Fibroblast of the aortic adventitia (primary cell): ENCODE measurements at regions not wholly inside any gene's neighbourhood (a gene's known extent, or its start where the extent isn't known, plus 50 kb on each side); places are given as distances from the start of the nearest gene placed in this dataset.
"Not testable (repeated sequence)": the region's sequence is repeated elsewhere in the genome, so short reads cannot be mapped to it uniquely, and the experiment has no call there.

Source experiments
- DNase-seq: peaks from one replicate; pipeline ENCODE4 v3.0.0-alpha.2; 2010; ENCODE audit warnings: low read depth
- H3K4me3 ChIP-seq: 2 replicates; pipeline ENCODE4 v1.5.1; 2011; ENCODE audit warnings: low read depth, mild to moderate bottlenecking, control low read depth, low read length, moderate library complexity
- TF ChIP-seq, protein P1 (sequence below): IDR thresholded peaks from 2 replicates; pipeline ENCODE4 v1.5.1; 2011; ENCODE audit warnings: mild to moderate bottlenecking, low read length, control low read depth, inconsistent platforms; ENCODE audit not compliant: insufficient read depth

DNA sequence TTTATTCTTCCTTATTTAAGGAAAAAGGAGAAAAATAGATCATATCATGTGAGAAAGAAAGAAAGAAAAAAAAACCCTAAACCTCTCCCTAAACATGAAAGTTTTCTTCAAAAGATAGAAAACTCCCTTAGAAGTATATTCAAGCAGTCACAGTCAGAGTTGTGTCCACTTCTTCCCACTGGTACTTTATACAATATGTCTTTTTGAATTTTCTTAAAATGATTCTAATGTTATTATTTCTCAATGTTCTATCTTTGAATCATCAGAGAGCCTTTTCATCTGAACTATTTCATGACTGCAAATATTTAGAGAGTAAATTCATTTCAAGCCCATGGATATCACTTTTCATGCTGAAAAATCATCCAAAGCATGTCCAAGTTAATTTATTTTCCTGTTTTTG is 205.2 kb upstream of the SPOPL start:
- no peak for DNase-seq
- H3K4me3 ChIP-seq = no peak overlapping the region
- TF ChIP-seq, protein P1, sequence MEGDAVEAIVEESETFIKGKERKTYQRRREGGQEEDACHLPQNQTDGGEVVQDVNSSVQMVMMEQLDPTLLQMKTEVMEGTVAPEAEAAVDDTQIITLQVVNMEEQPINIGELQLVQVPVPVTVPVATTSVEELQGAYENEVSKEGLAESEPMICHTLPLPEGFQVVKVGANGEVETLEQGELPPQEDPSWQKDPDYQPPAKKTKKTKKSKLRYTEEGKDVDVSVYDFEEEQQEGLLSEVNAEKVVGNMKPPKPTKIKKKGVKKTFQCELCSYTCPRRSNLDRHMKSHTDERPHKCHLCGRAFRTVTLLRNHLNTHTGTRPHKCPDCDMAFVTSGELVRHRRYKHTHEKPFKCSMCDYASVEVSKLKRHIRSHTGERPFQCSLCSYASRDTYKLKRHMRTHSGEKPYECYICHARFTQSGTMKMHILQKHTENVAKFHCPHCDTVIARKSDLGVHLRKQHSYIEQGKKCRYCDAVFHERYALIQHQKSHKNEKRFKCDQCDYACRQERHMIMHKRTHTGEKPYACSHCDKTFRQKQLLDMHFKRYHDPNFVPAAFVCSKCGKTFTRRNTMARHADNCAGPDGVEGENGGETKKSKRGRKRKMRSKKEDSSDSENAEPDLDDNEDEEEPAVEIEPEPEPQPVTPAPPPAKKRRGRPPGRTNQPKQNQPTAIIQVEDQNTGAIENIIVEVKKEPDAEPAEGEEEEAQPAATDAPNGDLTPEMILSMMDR = no peak

DNA sequence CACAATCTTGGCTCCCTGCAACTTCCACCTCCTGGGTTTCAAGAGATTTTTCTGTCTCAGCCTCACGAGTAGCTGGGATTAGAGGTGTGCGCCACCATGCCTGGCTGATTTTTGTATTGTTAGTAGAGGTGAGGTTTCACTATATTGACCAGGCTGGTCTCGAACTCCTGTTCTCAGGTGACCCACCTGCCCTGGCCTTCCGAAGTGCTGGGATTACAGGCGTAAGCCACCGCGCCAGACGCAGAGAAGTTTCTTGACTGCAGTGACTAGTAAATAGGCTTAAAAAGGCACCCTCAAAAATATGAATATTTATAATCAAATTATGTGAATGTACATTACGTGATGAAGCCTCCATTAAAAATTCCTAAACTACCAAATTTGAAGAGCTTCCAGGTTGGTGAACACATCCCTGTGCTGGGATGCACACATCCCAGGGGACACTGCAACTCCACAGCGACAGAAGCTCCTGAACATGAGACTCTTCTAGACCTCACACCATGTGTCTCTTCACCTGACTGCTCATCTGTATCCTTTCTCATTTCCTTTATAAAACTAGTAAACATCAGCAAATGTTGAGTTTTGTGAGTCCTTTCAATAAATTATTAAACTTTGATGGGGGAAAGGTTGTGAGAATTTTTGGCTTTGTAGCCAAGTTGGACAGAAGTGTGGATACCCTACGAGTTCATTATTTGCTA is 203.3 kb upstream of the SPOPL start:
- TF ChIP-seq, protein P1 = no peak
- DNase-seq = no peak
- H3K4me3 ChIP-seq = no peak overlapping the region

DNA sequence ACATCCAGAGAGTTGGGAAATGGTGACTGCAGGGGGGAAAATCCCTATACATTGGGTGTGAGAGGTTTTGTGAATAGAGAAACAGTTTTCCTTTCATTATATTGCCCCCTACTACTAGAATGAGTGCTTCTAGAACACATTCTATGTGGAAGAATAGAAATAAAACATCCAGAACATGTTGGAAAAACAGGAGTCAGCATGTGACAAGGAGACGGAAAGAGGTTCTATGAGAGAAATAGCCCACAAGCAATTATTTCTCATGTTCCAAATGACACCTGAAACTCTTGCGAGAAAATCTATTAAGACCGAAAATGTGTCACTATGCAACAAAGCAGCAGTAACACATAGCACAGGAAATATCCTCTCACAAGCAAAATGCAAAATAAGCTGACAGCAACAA is 202.7 kb upstream of the SPOPL start:
- DNase-seq = no peak
- TF ChIP-seq, protein P1 = no peak
- H3K4me3 ChIP-seq = no peak overlapping the region

DNA sequence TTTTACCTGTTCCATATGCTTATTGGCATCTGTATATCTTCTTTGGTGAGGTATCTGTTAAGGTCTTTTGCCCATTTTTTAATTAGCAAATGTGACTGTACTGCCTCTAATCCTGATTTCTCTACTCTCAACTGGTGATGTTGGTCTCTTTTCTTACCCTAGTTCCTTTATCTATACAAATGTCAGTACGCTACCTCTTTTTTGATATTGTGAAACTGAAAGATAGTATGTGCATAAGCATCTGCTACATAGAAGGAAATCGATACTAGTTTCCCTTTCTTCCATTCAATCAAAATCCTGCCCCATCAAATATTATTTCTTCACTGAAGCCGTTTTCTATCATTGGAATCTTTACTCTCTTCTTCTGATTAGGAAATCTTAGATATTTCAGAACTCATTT is 194.9 kb upstream of the SPOPL start:
- TF ChIP-seq, protein P1 = no peak
- no peak overlapping the region for H3K4me3 ChIP-seq
- no peak for DNase-seq

DNA sequence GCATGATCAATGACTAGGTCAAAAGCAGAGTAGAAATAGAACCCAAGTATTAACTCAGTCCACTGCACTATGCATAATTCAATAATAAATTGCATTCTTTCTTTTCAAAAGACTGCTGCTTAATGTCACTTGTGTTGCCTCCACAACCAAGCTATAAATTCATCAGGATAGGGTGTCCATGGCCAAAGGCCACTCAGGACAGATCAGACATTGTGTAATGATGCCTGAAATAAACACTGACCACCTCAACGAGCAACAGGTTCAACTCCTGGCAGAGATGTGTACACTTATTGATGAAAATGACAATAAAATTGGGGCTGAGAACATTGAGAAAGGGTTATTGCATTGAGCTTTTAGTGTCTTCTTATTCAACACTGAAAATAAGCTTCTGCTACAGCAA is 194.5 kb upstream of the SPOPL start:
- H3K4me3 ChIP-seq = no peak overlapping the region
- TF ChIP-seq, protein P1 = no peak
- DNase-seq = no peak

DNA sequence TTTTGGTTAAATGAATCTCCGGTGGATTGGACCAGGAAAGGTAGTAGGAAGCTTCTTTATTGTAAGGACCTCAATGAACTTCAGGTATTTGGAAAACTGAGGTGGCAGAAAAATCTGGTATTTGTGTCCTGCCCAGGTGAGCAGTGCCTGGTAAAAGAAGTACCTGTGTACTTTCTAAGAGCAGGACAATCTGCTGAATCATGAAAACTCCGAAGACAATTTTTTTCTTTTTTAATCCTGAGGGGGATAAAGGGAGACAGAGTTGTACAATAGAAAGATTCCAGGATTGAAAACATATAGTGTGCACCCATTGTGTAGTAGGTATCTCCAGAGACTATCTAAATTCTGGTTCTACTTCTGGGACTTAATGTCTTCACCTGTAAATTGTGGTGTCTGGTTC is 191.8 kb upstream of the SPOPL start:
- TF ChIP-seq, protein P1 = no peak
- DNase-seq = no peak
- H3K4me3 ChIP-seq = no peak overlapping the region

DNA sequence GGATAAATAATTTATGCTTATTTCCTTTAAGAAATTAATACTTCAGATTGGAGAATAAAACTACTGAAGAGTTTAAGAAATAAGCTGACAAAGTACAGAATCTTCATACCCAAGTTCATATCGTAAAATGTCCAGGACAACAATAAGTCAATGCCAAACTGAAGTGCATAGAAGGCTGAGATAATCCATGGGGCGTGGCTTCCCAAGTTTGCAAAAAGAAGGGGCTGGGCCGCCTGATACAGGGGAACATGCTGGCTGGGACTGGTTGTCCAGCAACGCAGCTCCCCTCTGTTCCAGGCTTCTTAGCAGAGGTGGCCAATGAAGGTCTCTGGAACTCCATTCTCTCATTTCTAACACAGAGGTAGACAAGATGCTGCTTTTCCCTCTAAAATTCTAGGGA is 189.5 kb upstream of the SPOPL start:
- no peak overlapping the region for H3K4me3 ChIP-seq
- TF ChIP-seq, protein P1 = no peak
- DNase-seq = no peak

DNA sequence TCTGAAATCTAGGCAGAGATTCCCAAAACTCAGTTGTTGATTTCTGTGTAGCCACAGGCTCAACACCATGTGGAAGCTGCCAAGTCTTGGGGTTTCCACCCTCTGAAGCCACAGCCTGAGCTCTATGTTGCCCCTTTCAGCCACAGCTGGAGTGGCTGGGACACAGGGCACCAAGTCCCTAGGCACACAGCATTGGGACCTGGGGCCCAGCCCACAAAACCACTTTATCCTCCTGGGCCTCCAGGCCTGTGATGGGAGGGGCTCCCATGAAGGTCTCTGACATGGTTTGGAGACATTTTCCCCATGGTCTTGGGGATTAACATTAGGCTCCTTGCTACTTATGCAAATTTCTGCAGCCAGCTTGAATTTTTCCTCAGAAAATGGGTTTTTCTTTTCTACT is 186.0 kb upstream of the SPOPL start:
- not testable (repeated sequence) for H3K4me3 ChIP-seq, DNase-seq
